ENCODE measurements at regions not wholly inside any gene's neighbourhood (a gene's known extent, or its start where the extent isn't known, plus 50 kb on each side); places are given as distances from the start of the nearest gene placed in this dataset.

GRCh38 chr7:9958486-9958885 lies 1015.2 kb upstream of the PHF14 start:
- in situ Hi-C loops (cut with HindIII; ENCODE audit: low pct_unique_long_range_greater_than_20kb, low sequenced_read_pairs) = no loop called here
- no peak for DNase-seq (ENCODE audit: low read depth)

GRCh38 chr7:9960460-9960859 lies 1013.2 kb upstream of the PHF14 start:
- in situ Hi-C loops (cut with HindIII; ENCODE audit: low pct_unique_long_range_greater_than_20kb, low sequenced_read_pairs) = no loop called here

GRCh38 chr7:9961161-9961922 lies 1012.3 kb upstream of the PHF14 start:
- DNase-seq (ENCODE audit: low read depth) = no peak
- in situ Hi-C loops (cut with HindIII; ENCODE audit: low pct_unique_long_range_greater_than_20kb, low sequenced_read_pairs) = no loop called here

More at GRCh38 chr7:9960460-9960859, 1013.2 kb upstream of the PHF14 start:
- no peak for DNase-seq (ENCODE audit: low read depth)

GRCh38 chr7:9962742-9963141 lies 1010.9 kb upstream of the PHF14 start:
- in situ Hi-C loops (cut with HindIII; ENCODE audit: low pct_unique_long_range_greater_than_20kb, low sequenced_read_pairs) = no loop called here
- no peak for DNase-seq (ENCODE audit: low read depth)

- DNase-seq (ENCODE audit: low read depth) = no peak
- in situ Hi-C loops (cut with HindIII; ENCODE audit: low pct_unique_long_range_greater_than_20kb, low sequenced_read_pairs) = no loop called here
Measured at GRCh38 chr7:9978106-9979064, 995.3 kb upstream of the PHF14 start.

GRCh38 chr7:9981742-9982349 lies 991.8 kb upstream of the PHF14 start:
- in situ Hi-C loops (cut with HindIII; ENCODE audit: low pct_unique_long_range_greater_than_20kb, low sequenced_read_pairs) = no loop called here
- no peak for DNase-seq (ENCODE audit: low read depth)

- in situ Hi-C loops (cut with HindIII; ENCODE audit: low pct_unique_long_range_greater_than_20kb, low sequenced_read_pairs) = no loop called here
- no peak for DNase-seq (ENCODE audit: low read depth)
Measured at GRCh38 chr7:9983048-9983447, 990.6 kb upstream of the PHF14 start.

GRCh38 chr7:10015687-10016086 lies 958.0 kb upstream of the PHF14 start:
- in situ Hi-C loops (cut with HindIII; ENCODE audit: low pct_unique_long_range_greater_than_20kb, low sequenced_read_pairs) = no loop called here
- no peak for DNase-seq (ENCODE audit: low read depth)

- in situ Hi-C loops (cut with HindIII; ENCODE audit: low pct_unique_long_range_greater_than_20kb, low sequenced_read_pairs) = no loop called here
- no peak for DNase-seq (ENCODE audit: low read depth)
Measured at GRCh38 chr7:10022480-10022879, 951.2 kb upstream of the PHF14 start.

GRCh38 chr7:10022957-10023356 lies 950.7 kb upstream of the PHF14 start:
- DNase-seq (ENCODE audit: low read depth) = peak; percentile 12
- in situ Hi-C loops (cut with HindIII; ENCODE audit: low pct_unique_long_range_greater_than_20kb, low sequenced_read_pairs) = no loop called here

GRCh38 chr7:10034843-10035556 lies 938.7 kb upstream of the PHF14 start:
- in situ Hi-C loops (cut with HindIII; ENCODE audit: low pct_unique_long_range_greater_than_20kb, low sequenced_read_pairs) = no loop called here
- no peak for DNase-seq (ENCODE audit: low read depth)

- in situ Hi-C loops (cut with HindIII; ENCODE audit: low pct_unique_long_range_greater_than_20kb, low sequenced_read_pairs) = no loop called here
- DNase-seq (ENCODE audit: low read depth) = no peak
Measured at GRCh38 chr7:10036693-10037092, 937.0 kb upstream of the PHF14 start.

GRCh38 chr7:10038351-10038750 lies 935.3 kb upstream of the PHF14 start:
- in situ Hi-C loops (cut with HindIII; ENCODE audit: low pct_unique_long_range_greater_than_20kb, low sequenced_read_pairs) = no loop called here
- DNase-seq (ENCODE audit: low read depth) = no peak

- in situ Hi-C loops (cut with HindIII; ENCODE audit: low pct_unique_long_range_greater_than_20kb, low sequenced_read_pairs) = no loop called here
Measured at GRCh38 chr7:10040674-10041073, 933.0 kb upstream of the PHF14 start.

GRCh38 chr7:10070899-10071298 lies 902.8 kb upstream of the PHF14 start:
- DNase-seq (ENCODE audit: low read depth) = no peak
- in situ Hi-C loops (cut with HindIII; ENCODE audit: low pct_unique_long_range_greater_than_20kb, low sequenced_read_pairs) = no loop called here

More at GRCh38 chr7:10040674-10041073, 933.0 kb upstream of the PHF14 start:
- no peak for DNase-seq (ENCODE audit: low read depth)

- in situ Hi-C loops (cut with HindIII; ENCODE audit: low pct_unique_long_range_greater_than_20kb, low sequenced_read_pairs) = no loop called here
- no peak for DNase-seq (ENCODE audit: low read depth)
Measured at GRCh38 chr7:10075866-10076265, 897.8 kb upstream of the PHF14 start.

- no peak for DNase-seq (ENCODE audit: low read depth)
- in situ Hi-C loops (cut with HindIII; ENCODE audit: low pct_unique_long_range_greater_than_20kb, low sequenced_read_pairs) = no loop called here
Measured at GRCh38 chr7:10076660-10077300, 896.9 kb upstream of the PHF14 start.

- in situ Hi-C loops (cut with HindIII; ENCODE audit: low pct_unique_long_range_greater_than_20kb, low sequenced_read_pairs) = no loop called here
- DNase-seq (ENCODE audit: low read depth) = no peak
Measured at GRCh38 chr7:10079572-10079971, 894.1 kb upstream of the PHF14 start.

Measured in Caki2 (cell line).